Globus pallidus (tissue), 1 donor: ENCODE measurements at regions not wholly inside any gene's neighbourhood (a gene's known extent, or its start where the extent isn't known, plus 50 kb on each side); places are given as distances from the start of the nearest gene placed in this dataset.
A peak's percentile ranks its signal among the peaks of the same experiment; 100 is the strongest.
"Not testable (repeated sequence)": the region's sequence is repeated elsewhere in the genome, so short reads cannot be mapped to it uniquely, and the experiment has no call there.

Experiments used
- DNase-seq: peaks from one replicate; pipeline ENCODE4 v3.0.0-alpha.2; 2015; ENCODE audit warnings: low spot score

DNA sequence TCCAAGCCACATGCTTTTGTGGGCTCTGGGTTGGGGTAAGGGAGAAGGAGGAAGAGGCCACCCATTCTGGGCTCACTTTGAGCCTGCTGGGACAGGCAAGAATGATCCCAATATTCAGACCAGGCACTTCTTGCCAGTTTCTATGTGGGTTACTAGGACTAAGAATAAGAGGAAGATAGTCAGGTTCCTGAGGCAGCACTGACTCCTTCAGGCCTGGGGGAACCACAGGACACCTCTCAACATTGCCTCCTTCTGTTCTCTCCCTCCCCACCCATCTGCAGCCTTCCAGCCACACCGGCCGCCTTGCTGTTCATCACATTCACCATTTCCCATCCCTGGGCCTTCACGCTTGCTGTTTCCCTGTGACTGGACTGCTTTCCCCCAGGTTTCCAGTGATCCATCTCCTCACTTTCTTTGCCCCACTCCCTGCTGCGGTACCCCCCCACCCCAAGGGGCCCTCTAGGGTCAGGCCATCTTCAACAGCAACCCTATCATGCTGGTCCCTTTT, 69.2 kb upstream of the SIRPA start:
- DNase-seq, result no peak

DNA sequence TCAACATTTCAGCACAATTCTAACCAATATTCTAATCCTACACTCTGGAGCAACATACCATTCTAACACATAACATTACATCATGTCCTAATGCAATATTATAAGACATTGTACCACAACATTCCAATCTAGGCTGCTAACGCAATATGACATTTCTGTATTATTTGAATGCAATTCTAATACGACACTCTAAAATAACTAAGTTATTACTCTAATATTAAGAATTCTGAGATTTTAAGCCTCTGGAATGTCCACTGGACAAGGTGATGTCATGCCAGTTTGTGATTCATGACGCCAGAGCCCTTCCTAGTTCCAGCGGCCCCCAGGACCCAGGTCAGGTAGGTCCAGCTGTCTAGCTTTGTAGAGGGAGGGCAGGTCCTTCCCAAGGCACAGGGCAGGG, 69.7 kb upstream of the SIRPA start:
- DNase-seq, result no peak

DNA sequence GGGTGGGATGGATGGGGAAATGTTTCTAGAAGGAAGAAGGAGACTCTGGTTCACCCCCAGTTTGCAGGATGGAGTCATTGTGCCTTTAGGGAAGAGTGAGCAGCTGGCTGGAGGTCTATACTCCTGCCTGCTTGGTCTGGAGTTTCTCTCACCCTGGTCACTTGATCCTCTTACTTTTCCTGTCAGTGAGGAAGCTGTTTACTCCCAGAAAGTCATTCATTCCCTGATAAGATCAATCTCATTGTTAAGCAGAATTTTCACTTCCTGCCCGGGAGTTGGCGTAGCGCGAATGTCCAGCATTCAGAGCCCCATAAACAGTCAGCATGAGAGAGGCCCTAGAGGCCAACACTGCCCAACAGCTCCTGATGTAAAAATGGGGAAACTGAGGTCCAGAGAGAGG, 70.4 kb upstream of the SIRPA start:
- DNase-seq, result no peak

DNA sequence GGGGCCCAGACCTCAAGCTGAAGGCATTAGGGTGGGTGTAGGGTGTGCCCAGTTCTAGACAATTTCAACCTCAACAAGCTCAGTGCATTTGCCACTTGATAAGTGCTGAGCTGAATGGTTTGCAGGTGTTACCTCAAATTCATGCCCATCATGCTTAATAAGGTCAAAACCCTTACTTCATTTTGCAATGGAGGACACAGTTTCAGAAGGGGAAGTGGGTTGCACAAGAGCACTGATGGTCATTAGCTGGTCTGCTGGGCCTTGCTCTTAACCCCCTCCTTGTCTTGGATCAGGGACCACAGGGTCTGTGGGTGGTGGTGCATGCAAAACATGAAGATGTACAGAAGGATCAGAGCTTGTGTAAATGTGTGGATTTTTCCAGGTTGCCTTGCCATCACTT, 71.0 kb upstream of the SIRPA start:
- DNase-seq, result no peak

DNA sequence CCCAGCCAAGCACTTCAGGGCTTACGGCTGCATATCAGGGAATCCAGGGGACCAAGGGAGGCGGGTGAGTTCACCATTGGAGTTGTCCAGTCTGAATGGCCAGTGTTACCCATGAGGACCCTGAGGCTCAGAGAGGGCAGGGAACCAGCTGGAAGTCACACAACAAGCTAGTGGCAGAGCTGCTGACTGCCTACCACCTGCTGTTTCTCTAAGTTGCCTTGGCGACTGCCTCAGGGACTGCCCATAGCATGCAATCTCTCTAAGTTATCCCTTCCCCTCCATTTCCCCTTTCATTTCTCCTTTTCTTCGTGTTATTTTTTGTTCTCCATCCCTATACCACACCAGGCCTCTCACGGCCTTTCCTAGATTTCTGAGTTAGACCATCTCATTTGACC, 71.8 kb upstream of the SIRPA start:
- no peak for DNase-seq

DNA sequence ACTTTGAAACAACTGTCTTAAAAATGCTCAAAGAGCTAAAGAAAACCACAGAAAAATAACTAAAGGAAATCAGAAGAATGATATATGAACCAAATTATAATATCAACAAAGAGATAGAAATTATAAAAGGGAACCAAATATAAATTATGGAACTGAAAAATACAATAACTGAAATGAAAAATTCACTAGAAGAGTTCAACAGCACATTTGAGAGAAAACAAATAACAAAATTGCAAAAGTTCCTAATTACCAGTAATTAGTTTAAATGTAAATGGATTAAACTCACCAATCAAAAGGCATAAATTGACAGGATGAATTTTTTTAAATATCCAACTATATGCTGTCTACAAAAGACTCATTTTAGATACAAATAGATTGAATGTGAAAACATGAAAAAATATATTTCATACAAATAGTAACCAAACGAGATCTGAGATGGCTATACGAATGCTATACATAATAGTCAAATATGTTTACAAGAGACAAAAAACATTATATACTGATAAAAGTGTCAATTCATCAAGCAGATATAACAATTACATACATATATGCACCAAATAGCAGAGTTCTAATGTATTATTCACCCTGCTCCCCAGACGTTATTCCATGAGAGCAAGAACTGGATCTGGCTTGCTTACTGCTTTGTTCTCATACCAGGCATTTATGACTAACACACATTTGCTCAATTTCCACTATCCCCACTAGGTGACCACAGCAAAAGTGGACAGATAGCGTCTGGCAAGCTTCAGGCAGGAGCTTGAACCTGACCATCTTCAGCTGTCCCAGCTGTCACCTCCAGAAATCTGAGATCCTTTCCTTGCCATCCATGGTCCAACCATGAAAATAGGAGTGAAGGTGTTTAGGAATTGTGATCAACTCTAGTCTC, 72.4 kb upstream of the SIRPA start:
- no peak for DNase-seq

DNA sequence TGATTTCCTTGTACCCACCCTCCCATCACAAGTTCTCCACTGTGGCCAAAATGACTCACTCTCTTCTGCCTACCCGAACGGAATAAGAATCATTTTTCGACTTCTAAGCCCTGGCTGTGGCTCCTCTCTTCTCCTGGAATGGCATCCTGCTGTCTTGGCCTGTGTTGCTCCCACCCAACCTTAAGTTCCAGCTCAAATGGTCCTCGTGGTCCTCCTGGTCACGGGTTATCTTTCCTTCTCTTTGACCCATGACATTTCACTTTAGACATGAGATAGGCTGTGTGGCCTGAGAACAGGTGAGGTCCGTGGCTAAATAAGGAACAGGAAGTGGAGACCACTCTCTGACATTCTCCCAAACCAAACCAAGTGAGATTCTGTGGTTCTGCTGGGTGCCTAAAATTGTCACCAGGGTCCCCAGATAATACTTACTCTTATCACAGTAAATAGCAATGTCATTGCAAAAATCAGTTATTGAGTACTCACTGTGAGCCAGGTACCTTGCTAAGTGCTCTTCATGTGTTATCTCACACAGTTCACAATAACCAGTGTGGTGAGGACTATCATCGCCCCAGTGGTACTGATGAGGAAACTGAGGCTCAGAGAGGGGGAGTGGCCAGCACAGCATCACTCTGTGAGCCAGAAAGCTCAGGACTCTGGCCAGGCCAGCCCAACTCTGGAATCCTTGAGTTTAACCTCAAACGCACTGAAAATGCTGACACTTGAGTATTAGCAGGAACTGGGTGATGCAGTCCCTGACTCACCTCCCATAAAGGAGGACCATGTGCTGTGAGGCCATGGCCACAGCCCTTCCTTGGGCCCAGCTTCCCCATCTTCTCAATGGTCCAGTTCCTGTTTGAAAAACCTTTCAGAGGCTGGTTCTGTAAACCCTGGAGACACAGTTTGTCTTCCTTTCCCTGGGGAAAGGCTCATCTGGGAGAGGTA, 74.8 kb upstream of the SIRPA start:
- no peak for DNase-seq

DNA sequence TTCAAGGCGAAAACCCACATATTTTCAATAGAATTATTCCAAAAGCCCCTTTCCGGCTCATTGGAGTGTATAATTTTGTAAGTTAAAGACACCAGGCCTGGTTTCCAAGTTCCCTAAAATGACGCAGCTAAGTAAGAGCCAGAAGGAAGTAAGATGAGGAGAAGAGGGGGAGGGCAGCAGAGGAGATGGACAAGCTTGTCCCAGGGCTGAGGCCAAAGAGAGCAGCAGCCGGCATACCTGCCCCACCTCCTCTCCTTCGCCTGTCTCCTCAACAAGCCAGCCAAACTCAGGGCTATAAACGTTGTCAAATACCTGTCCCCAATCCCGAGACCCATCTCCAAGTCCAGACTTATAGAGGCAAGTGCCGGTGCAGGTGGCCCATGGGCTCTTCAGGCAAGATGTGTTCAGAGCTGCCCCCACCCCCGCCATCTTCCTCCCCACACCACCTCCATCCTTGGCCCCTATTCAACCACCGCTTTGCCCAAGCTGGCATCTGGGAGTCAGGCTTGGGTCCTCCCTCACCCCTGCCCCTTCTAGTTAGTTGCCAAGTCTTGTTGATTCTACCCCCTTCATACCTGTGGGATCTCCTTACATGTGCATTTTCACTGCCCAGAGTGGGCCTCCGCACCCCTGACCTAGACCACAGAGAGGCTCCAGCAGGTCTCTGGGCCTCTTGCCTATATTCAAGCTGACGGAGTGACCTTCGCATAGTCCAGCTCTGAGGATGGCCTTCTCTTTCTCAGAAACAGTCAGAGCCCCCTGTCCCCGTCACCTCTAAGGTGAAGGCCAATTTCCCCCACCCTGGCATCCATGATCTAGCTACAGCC, 75.7 kb upstream of the SIRPA start:
- DNase-seq, result peak; percentile 70

DNA sequence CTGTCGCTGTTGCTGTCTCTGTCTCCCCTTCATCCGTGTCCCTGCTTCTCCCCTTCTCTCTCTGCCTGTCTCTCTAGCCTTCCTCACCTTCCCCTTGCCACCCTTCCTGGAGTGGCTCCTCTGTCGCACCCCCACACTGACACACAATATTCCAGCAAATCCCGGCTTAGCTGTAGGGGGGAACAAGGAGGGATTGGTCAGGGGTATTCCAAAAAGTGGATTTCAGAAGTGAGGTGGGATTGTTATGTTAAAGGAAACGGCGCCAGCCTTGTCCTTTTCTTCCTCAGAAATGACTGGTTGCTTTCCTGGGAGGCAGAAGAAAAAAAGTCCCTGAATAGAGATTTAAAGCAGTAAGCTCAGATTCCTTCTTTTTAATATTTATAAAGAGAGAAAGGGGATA, 76.3 kb upstream of the SIRPA start:
- DNase-seq, result peak; percentile 30

DNA sequence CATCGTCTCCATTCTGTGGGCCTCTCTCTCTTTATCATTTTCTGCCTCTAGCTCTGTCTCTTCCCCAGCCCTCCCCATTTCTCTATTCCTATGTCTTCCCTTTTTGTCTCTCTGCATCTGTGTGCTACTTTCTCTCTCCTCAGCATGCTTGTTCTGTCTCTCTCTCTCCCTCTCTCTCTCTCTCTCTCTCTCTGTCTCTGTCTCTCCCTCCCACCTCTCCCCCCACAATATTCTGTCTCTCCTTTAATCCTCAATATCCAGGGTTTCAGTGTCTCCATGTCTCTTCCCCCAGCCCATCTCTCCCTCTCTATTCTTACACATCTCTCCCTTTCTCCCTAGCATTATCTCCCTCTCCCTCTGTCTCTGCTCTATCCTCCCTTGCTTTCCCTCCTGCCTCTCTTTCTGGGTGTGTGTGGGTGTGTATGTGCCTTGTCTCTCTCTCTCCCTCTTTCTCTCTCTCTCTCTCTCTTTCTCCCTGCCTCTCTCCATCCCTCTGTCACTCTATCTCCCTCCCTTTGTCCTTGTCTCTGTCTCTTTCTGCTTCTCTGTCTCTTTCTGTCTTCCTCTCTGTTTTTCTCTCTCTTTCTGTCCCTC, 76.9 kb upstream of the SIRPA start:
- no peak for DNase-seq

DNA sequence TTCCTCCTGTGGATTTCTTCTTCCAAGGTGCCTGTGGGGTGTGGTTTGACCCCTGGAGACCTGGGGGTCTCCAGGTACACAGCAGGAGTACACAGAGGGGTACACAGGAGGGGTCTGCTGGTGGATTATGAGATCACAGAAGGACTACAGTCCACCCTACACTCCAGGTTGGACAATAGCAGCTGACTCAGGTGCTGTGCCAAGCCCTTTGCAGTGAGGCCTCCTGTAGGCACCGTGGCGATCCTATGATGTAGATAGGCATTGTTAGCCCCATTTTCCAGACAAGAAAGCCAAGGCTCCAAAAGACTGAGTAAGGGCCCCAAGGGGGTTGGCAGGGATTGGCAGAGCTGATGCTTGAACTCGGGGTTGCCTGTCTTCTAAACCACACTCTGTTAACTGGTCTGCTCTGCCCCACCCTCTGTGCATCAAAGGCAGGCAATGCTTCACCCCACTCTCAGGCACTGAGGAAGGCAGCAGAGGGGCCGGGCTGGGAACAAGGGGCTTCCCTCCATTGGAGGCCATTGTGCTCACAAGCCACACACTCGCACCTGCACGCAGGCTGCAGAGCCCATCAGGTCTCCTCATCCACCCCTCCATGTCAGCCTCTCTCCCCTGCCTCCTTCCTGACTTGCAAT, 77.5 kb upstream of the SIRPA start:
- DNase-seq, result no peak

DNA sequence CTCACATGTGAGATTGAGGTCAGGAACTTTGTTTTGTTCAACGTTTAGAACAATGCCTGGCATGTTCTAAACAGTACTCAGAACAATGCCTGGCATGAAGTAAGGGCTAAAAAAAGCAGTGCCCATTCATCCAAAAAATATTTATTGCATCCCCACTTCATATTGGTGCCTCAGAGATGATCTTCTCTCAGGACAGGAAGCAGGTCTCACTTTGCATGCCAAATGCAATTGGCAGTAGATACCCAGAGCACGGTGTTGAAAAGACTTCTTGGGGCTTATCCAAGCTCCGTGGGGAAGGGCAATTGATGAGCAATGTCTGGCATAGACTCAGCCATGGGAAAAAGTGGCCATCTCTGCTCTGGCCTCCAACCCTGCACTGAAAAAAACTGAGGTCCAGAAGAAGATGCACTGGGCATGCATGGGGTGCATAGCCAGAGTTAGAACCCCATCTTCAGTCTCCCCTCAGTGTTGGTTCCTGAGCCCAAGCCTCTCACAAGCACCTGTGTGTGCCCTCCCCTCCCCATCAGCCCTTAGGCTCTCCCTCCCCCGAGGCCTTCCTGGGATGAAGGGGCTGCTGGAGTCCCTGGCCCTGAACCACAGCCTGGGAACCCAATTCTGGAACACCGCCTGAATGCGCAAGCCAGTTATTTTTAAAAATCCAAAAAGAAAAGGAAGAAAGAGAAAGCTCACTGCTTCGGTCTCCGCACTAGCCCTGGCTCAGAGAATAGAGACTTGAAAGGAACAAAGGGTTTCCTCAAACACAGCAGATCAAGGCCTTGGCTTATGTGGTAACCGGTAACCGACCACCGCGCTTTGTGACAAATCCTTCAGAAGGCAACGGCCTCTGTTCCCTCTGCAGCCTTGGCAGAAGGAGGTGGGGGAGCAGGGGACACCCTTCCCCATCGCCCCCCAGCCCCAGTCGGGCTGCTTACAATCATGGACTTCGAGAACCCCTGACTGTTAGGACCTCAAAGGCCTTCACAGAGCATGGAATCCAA, 78.5 kb upstream of the SIRPA start:
- peak; percentile 90 for DNase-seq

DNA sequence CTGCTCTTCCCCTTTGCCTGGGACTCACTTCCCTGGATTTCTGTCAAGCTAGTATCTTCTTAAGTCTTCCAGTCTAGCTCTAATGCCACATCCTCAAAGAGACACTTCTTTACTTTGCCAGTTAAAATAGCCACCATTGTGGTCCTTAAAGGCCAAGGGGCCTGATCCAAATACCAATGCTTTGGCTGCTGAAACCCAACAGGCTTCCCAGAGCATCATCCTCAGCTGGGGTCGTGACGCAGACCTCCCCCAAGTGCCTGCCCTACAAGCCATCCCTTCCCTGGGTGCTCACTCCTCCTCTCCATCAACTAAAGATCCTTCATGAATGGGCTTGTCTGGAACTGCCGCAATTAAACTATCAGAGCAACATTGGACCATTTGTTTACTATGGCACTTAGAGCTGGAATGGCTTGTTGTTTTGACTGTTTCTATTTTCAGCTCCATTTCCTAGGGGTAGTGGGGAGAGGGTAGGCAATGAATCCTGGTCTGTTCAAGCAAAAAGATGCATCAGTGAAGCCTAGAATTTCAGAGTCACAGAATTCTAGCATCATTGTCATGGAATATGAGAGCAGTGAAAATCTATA, 79.6 kb upstream of the SIRPA start:
- DNase-seq, result peak; percentile 87

DNA sequence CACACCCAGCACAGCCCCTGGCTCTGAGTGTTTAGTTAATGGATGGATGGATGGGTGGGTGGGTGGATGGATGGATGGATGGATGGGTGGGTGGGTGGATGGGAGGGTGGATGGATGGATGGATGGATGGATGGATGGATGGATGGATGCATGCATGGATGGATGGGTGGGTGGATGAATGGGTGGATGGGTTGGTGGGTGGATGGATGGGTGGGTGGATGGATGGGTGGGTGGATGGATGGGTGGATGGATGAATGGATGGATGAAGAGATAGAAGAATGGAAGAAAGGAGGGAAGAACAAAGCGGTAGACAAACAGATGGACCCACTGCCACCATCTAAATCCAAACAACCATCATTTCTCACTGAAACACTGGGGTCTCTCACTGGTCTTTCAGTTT, 80.3 kb upstream of the SIRPA start:
- not testable (repeated sequence) for DNase-seq

DNA sequence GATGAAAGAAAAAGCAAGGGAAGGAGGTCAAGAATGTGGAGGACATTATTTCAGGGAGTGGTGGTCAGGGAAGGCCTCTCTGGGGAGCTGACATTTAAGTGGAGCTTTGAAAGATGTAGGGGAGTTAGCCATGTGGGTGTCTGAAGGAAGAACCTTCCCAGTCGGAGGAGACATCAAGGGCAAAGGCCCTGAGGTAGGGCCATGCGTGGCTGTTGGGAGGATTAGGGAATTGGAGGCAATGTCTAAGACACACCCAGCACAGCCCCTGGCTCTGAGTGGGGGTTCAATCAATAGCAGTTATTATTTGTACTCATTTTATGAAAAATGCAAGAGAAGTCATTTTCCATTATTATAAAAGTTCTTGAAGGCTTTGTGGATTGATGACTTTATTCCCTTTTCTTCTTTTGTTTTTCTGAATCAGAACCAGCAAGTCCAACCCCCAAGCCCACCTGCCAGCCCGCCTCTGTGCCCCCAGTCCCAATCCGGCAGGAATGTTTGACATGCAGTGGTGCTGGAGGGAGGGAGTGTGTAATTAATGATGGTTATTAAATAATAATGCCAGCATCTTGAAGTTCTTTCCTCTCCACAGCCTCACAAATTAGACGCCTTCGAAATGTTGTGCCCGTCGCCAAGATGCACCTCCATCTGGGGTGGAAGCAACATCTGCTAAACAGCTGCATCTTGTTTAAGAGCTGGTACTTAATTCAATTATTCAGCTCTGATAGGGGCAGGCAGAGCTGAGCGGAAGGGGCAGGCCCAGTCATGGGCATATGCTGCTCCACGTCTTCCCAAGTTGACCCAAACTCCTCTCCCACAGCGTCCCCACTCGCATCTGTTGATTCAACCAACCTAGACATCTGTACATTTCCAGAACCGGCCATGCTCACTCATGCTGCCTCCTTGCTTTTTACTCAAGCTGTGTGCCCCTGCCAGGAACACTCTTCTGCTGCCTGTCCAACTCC, 81.3 kb upstream of the SIRPA start:
- DNase-seq, result no peak

DNA sequence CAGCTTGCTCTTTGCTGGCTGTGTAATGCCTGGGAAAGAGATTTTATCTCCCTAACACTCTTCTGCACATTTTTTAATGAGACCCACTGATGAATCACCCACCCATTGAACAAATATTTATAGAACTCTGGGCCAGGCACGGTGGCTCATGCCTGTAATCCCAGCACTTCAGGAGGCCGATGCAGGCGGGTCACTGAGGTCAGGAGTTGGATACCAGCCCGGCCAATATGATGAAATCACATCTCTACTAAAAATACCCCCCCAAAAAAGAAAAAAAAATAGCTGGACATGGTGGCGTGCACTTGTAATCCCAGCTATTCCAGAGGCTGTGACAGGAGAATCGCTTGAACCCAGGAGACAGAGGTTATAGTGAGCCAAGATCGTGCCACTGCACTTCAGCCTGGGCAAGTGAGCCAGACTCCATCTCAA, 82.1 kb upstream of the SIRPA start:
- DNase-seq, result no peak

DNA sequence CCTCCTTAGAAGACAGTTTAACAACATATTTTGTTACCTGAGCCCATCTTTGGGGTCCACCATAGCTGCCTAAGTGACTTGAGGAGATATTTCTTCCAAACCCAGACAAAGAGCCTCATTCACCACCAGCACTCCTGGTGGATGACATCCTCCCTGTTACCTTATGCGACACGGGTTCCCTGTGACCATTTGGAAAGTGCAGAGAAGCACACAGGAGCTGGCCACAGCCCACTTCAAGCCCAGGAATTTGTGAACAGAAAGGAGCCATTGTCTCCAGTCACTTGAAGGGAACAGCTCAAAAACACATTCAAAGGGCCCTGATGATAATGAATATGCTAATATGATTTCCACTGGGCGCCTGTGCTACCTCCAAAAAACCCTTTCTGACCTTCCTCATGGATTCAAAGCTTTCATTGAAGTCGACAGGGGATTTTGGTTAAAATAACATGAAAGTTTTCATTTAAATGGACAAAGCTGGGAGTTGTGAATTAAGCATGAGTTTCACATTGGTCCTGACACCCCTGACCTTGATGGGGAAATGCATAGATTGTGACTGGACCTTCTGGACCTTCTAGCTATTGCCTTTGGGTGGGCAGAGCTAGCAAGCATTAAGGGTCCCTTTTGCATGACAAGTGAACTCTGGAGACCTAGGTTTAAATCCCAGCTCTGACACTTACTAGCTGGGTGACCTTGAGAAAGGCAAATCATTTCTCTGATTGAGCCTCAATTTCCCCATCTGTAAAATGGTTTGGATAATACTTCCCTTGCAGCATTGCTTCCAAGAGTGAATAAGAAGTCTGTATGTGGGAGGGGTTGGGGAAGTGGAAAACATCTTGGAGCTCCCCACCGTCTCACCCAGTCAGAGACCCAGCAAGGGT, 83.3 kb upstream of the SIRPA start:
- DNase-seq, result peak; percentile 80
